T47D (cell line): ENCODE measurements at regions not wholly inside any gene's neighbourhood (a gene's known extent, or its start where the extent isn't known, plus 50 kb on each side); places are given as distances from the start of the nearest gene placed in this dataset.
"Not testable (repeated sequence)": the region's sequence is repeated elsewhere in the genome, so short reads cannot be mapped to it uniquely, and the experiment has no call there.

Source experiments
- DNase-seq, 2 experiments: peaks; one replicate each; pipeline versions ENCODE4 v3.0.0 to v3.0.0-alpha.2; 2011 to 2012; ENCODE audit warnings: low read depth in 1 of 2, low spot score in 1 of 2
- JUND ChIP-seq: IDR thresholded peaks from 2 replicates; pipeline ENCODE4 v1.6.1; 2012; ENCODE audit warnings: low read depth
- in situ Hi-C: cut with HindIII; loops from 2 replicates; pipeline ENCODE4 v1.10.0; 2016; ENCODE audit warnings: low sequenced_read_pairs, low pct_unique_long_range_greater_than_20kb

- in situ Hi-C loops, result no loop called here
- DNase-seq, result no peak
Measured at GRCh38 chr10:34880817-34881216, 65.7 kb upstream of the PARD3 start.

GRCh38 chr10:34878651-34879050, 63.6 kb upstream of the PARD3 start:
- DNase-seq, in situ Hi-C loops: not testable (repeated sequence)

More at GRCh38 chr10:34880817-34881216, 65.7 kb upstream of the PARD3 start:
- TF ChIP-seq JUND, result no peak

- in situ Hi-C loops, result no loop called here
- no peak for TF ChIP-seq JUND
- no peak for DNase-seq
Measured at GRCh38 chr10:34875061-34875460, 60.0 kb upstream of the PARD3 start.

GRCh38 chr10:34872820-34873219, 57.7 kb upstream of the PARD3 start:
- in situ Hi-C loops, result no loop called here
- TF ChIP-seq JUND, result no peak
- no peak for DNase-seq

GRCh38 chr10:34869135-34869836, 54.2 kb upstream of the PARD3 start:
- no peak for TF ChIP-seq JUND
- no peak for DNase-seq
- in situ Hi-C loops, result no loop called here

GRCh38 chr10:34868589-34868988, 53.5 kb upstream of the PARD3 start:
- in situ Hi-C loops, result no loop called here
- no peak for TF ChIP-seq JUND
- no peak for DNase-seq

GRCh38 chr10:34866848-34867247, 51.8 kb upstream of the PARD3 start:
- TF ChIP-seq JUND, result no peak
- DNase-seq, result no peak
- in situ Hi-C loops, result no loop called here
